Left ventricle myocardium inferior (tissue), 1 donor: ENCODE measurements at regions not wholly inside any gene's neighbourhood (a gene's known extent, or its start where the extent isn't known, plus 50 kb on each side); places are given as distances from the start of the nearest gene placed in this dataset.

Experiments
- DNase-seq: peaks from one replicate; pipeline ENCODE4 v3.0.0-alpha.2; 2020
- H3K27ac ChIP-seq: fragments of 200-600 bp; replicated peaks from 2 replicates; pipeline ENCODE4 v1.8.0; 2021
- H3K27me3 ChIP-seq: fragments of 200-600 bp; 2 replicates; pipeline ENCODE4 v1.8.0; 2021; ENCODE audit warnings: low read depth
- H3K36me3 ChIP-seq: fragments of 200-600 bp; 2 replicates; pipeline ENCODE4 v1.8.0; 2021
- H3K4me1 ChIP-seq: fragments of 200-600 bp; 2 replicates; pipeline ENCODE4 v1.8.0; 2021
- H3K4me3 ChIP-seq: fragments of 200-600 bp; 2 replicates; pipeline ENCODE4 v1.8.0; 2021; ENCODE audit warnings: mild to moderate bottlenecking, moderate library complexity
- H3K9me3 ChIP-seq: fragments of 200-600 bp; replicated peaks from 2 replicates; pipeline ENCODE4 v1.8.0; 2021
- CTCF ChIP-seq: fragments of 200-600 bp; IDR thresholded peaks from 2 replicates; pipeline ENCODE4 v1.8.0; 2021; ENCODE audit warnings: antibody characterized with exemption, mild to moderate bottlenecking, borderline replicate concordance
- intact Hi-C: fragments of 100-400 bp; cut with micrococcal nuclease; formaldehyde crosslinking; loops from one replicate; pipeline ENCODE4 v1.11.0; 2022
- donor health status: DM: no; HTN: yes; CAD: no; lungs with severe emphysema.

- no peak for TF ChIP-seq CTCF
- no peaks in the 10 kb centered on the region for H3K36me3 ChIP-seq
- no peak overlapping the region for H3K27ac ChIP-seq
- DNase-seq = no peak
- H3K4me3 ChIP-seq = no peak overlapping the region
- H3K4me1 ChIP-seq = peaks cover 9% of the 10 kb centered on the region
- no peaks in the 10 kb centered on the region for H3K27me3 ChIP-seq
- H3K9me3 ChIP-seq = peaks cover 10% of the 10 kb centered on the region
- intact Hi-C loops = no loop called here
Measured at GRCh38 chr12:92215358-92215757, 69.7 kb upstream of the BTG1 start.

- H3K27ac ChIP-seq = no peak overlapping the region
- no peaks in the 10 kb centered on the region for H3K36me3 ChIP-seq
- H3K4me1 ChIP-seq = peaks cover 25% of the 10 kb centered on the region
- H3K9me3 ChIP-seq = peaks cover 11% of the 10 kb centered on the region
- no peaks in the 10 kb centered on the region for H3K27me3 ChIP-seq
- H3K4me3 ChIP-seq = no peak overlapping the region
- no peak for TF ChIP-seq CTCF
- intact Hi-C loops = no loop called here
- no peak for DNase-seq
Measured at GRCh38 chr12:92213166-92213565, 67.5 kb upstream of the BTG1 start.

- Histone ChIP-seq H3K4me1 (peaks cover 20% of the 10 kb centered on the region), H3K4me3 (no peak overlapping the region), H3K27ac (no peak overlapping the region), H3K27me3 (no peaks in the 10 kb centered on the region), H3K9me3 (peaks cover 11% of the 10 kb centered on the region), H3K36me3 (no peaks in the 10 kb centered on the region)
- DNase-seq = no peak
- intact Hi-C loops = no loop called here
- TF ChIP-seq CTCF = no peak
Measured at GRCh38 chr12:92210071-92210470, 64.4 kb upstream of the BTG1 start.

GRCh38 chr12:92208613-92209121, 63.0 kb upstream of the BTG1 start:
- no peak for TF ChIP-seq CTCF
- intact Hi-C loops = no loop called here
- no peak overlapping the region for H3K4me3 ChIP-seq
- peaks cover 11% of the 10 kb centered on the region for H3K9me3 ChIP-seq
- H3K27ac ChIP-seq = peak overlapping the region; percentile 65
- peaks cover 20% of the 10 kb centered on the region for H3K4me1 ChIP-seq
- H3K27me3 ChIP-seq = no peaks in the 10 kb centered on the region
- DNase-seq = no peak
- no peaks in the 10 kb centered on the region for H3K36me3 ChIP-seq

- no peak overlapping the region for H3K27ac ChIP-seq
- H3K4me1 ChIP-seq = peaks cover 20% of the 10 kb centered on the region
- intact Hi-C loops = no loop called here
- peaks cover 11% of the 10 kb centered on the region for H3K9me3 ChIP-seq
- H3K36me3 ChIP-seq = no peaks in the 10 kb centered on the region
- DNase-seq = no peak
- no peaks in the 10 kb centered on the region for H3K27me3 ChIP-seq
- H3K4me3 ChIP-seq = no peak overlapping the region
- TF ChIP-seq CTCF = no peak
Measured at GRCh38 chr12:92206596-92206995, 61.0 kb upstream of the BTG1 start.

GRCh38 chr12:92206011-92206410, 60.4 kb upstream of the BTG1 start:
- Histone ChIP-seq H3K9me3 (peaks cover 7% of the 10 kb centered on the region), H3K27ac (no peak overlapping the region), H3K36me3 (no peaks in the 10 kb centered on the region), H3K4me3 (no peak overlapping the region), H3K27me3 (no peaks in the 10 kb centered on the region), H3K4me1 (peaks cover 20% of the 10 kb centered on the region)
- DNase-seq = no peak
- intact Hi-C loops = no loop called here
- TF ChIP-seq CTCF = no peak
